Liver (tissue), 3 donors: ENCODE measurements at regions not wholly inside any gene's neighbourhood (a gene's known extent, or its start where the extent isn't known, plus 50 kb on each side); places are given as distances from the start of the nearest gene placed in this dataset.

Experiments used
- ATF3 ChIP-seq: IDR thresholded peaks from 2 replicates; pipeline ENCODE4 v1.6.1; 2016; ENCODE audit warnings: antibody characterized with exemption
- CTCF ChIP-seq: fragments of 150-350 bp; IDR thresholded peaks from 2 replicates; pipeline ENCODE4 v1.5.1; 2017; ENCODE audit warnings: improper control_type of control experiment, low read depth, low read length; ENCODE audit not compliant: missing input control
- donor health status: healthy.
- donor health status: healthy.

- TF ChIP-seq CTCF (no peak), ATF3 (no peak)
Observed at GRCh38 chr2:188835006-188835405, 139.2 kb upstream of the COL3A1 start.
